ENCODE measurements at regions not wholly inside any gene's neighbourhood (a gene's known extent, or its start where the extent isn't known, plus 50 kb on each side); places are given as distances from the start of the nearest gene placed in this dataset.

DNA sequence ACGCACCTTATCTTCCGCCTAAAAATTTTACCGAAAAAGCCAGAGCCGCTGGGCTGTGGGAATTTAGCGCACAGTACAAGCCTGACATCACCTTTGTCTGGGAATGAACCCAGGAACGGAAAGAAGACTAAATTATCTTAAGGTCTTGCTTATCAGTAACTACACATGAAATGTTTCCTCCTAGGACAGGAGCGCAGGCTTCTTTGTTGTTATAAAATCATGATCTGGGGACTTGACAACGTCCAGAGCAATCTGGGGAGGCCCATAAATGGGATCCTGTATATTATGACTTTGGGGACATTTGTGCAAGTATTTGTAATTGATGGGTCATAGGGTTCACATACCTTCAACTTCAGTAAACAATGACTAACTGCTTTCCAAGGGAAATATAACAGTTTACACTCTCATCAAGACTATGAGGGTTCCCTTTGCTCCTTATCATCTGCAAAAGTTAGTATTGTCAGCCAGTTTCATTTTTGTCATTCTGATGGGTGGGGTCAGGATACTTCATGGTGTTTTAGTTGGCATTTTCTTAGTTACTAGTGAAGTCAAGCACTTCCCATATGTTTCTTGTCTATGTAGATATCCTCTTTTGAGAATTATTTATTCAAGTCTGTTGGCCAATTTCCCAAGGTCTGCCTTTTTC lies 213.9 kb upstream of the PFN2 start:
- Histone ChIP-seq H3K36me3 (replicated peaks in 1 of 2; ENCODE audit: control extremely low read depth in 1 of 2, control insufficient read depth in 1 of 2, extremely low read depth in 1 of 2, insufficient read depth in 2 of 2, low read length in 1 of 2) (no peaks in the 10 kb centered on the region), H3K4me1 (ENCODE audit: control insufficient read depth in 2 of 2, insufficient read depth in 2 of 2, low read length in 2 of 2) (peaks cover 7 to 8% of the 10 kb centered on the region in 2 donors), H3K4me3 (ENCODE audit: control extremely low read depth in 1 of 5, extremely low read depth in 1 of 5, insufficient read depth in 1 of 5, low read depth in 2 of 5, low read length in 4 of 5) (no peak overlapping the region), H3K27me3 (replicated peaks in 1 of 4; ENCODE audit: control extremely low read depth in 1 of 4, control insufficient read depth in 3 of 4, insufficient read depth in 4 of 4, low read length in 3 of 4) (peaks cover 0 to 9% (median 2%) of the 10 kb centered on the region in 4 experiments), H3K27ac (ENCODE audit: low read length in 2 of 2) (no peak overlapping the region), H4K20me1 (ENCODE audit: control insufficient read depth, insufficient read depth, low read length, poor library complexity, severe bottlenecking) (no peaks in the 10 kb centered on the region), H3K4me2 (replicated peaks; ENCODE audit: low read depth, low read length, poor library complexity, severe bottlenecking) (peak overlapping the region; percentile 61), H3K9me3 (ENCODE audit: control extremely low read depth in 1 of 3, control insufficient read depth in 2 of 3, insufficient read depth in 1 of 3, low read length in 2 of 3) (peaks cover 0 to 1% (median 0%) of the 10 kb centered on the region in 3 donors), H2AFZ (ENCODE audit: insufficient read depth, low read depth, low read length, poor library complexity, severe bottlenecking) (peak overlapping the region; percentile 66), H3K9ac (ENCODE audit: low read length) (peak overlapping the region; percentile 9), H3K79me2 (ENCODE audit: control insufficient read depth, insufficient read depth, low read length) (no peaks in the 10 kb centered on the region)
- 4% methylated on average over 6 of the region's 8 CpGs for WGBS (ENCODE audit: insufficient coverage)
- intact Hi-C loops (cut with micrococcal nuclease), result loop anchor here (1.0 to 2.0 kb wide), 3 partner anchors 217 to 418 kb away; no protein-coding TSS in a partner anchor
- no peak for TF ChIP-seq EZH2 (IDR thresholded peaks at IDR 0.05; ENCODE audit: borderline replicate concordance, insufficient read depth, low read depth, low read length, poor library complexity, severe bottlenecking)
- TF ChIP-seq, protein P1, sequence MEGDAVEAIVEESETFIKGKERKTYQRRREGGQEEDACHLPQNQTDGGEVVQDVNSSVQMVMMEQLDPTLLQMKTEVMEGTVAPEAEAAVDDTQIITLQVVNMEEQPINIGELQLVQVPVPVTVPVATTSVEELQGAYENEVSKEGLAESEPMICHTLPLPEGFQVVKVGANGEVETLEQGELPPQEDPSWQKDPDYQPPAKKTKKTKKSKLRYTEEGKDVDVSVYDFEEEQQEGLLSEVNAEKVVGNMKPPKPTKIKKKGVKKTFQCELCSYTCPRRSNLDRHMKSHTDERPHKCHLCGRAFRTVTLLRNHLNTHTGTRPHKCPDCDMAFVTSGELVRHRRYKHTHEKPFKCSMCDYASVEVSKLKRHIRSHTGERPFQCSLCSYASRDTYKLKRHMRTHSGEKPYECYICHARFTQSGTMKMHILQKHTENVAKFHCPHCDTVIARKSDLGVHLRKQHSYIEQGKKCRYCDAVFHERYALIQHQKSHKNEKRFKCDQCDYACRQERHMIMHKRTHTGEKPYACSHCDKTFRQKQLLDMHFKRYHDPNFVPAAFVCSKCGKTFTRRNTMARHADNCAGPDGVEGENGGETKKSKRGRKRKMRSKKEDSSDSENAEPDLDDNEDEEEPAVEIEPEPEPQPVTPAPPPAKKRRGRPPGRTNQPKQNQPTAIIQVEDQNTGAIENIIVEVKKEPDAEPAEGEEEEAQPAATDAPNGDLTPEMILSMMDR (IDR thresholded peaks at IDR 0.05), result no peak
- H3K4me3 Mint-ChIP-seq, result no peak overlapping the region
- no peak for DNase-seq
- H3K9me3 Mint-ChIP-seq (ENCODE audit: insufficient read depth), result no peaks in the 10 kb centered on the region
- H3K27ac Mint-ChIP-seq, result no peak overlapping the region
- H3K4me1 Mint-ChIP-seq, result no peaks in the 10 kb centered on the region
- POLR2A ChIA-PET, result no interaction called here
- CTCF ChIA-PET, result interaction anchor here (0.6 to 3.2 kb wide), 13 partner anchors 9 to 419 kb away, joined by 3 to 30 read pairs (median 4); no protein-coding TSS in a partner anchor
- no peak for ATAC-seq (ENCODE audit: low read depth)
- H3K27me3 Mint-ChIP-seq, result peaks cover 15% of the 10 kb centered on the region
